Uterus (tissue), 2 donors: ENCODE measurements at regions not wholly inside any gene's neighbourhood (a gene's known extent, or its start where the extent isn't known, plus 50 kb on each side); places are given as distances from the start of the nearest gene placed in this dataset.

Experiments
- CTCF ChIP-seq, 4 experiments: fragments of 200-600 bp in 2 of 4; fragments of 450-650 bp in 2 of 4; sonication (generic) in 2 of 4; IDR thresholded peaks; one replicate each; pipeline ENCODE4 v1.5.1; 2016 to 2019; ENCODE audit warnings: antibody characterized with exemption in 4 of 4, mild to moderate bottlenecking in 2 of 4, moderate library complexity in 1 of 4
- POLR2A ChIP-seq, 2 donors: fragments of 450-650 bp; IDR thresholded peaks; one replicate each; pipeline ENCODE4 v1.6.1; 2016; ENCODE audit warnings: antibody characterized with exemption in 2 of 2, mild to moderate bottlenecking in 1 of 2, moderate library complexity in 1 of 2

- no peak for TF ChIP-seq CTCF (IDR thresholded peaks at IDR 0.05)
- TF ChIP-seq POLR2A (IDR thresholded peaks at IDR 0.05) = no peak
Observed at GRCh38 chr3:177321819-177322218, 124.5 kb upstream of the TBL1XR1 start.
